Trophoblast cell (in vitro differentiated cells and primary cell): ENCODE measurements at regions not wholly inside any gene's neighbourhood (a gene's known extent, or its start where the extent isn't known, plus 50 kb on each side); places are given as distances from the start of the nearest gene placed in this dataset.

Source experiments
- DNase-seq, 2 donors: peaks; one replicate each; pipeline ENCODE4 v3.0.0-alpha.2; 2016
- H2AFZ ChIP-seq: 2 replicates; pipeline ENCODE4 v1.6.1; 2013; ENCODE audit warnings: low read length, moderate library complexity, mild to moderate bottlenecking; ENCODE audit not compliant: insufficient read depth, poor library complexity
- H2AK5ac ChIP-seq: 2 replicates; pipeline ENCODE4 v1.6.1; 2013; ENCODE audit warnings: mild to moderate bottlenecking, low read length
- H2BK120ac ChIP-seq: 2 replicates; pipeline ENCODE4 v1.6.1; 2013; ENCODE audit warnings: low read length, mild to moderate bottlenecking, moderate library complexity; ENCODE audit not compliant: insufficient read depth, poor library complexity
- H2BK12ac ChIP-seq: 2 replicates; pipeline ENCODE4 v1.6.1; 2013; ENCODE audit warnings: mild to moderate bottlenecking, low read length, moderate library complexity
- H2BK5ac ChIP-seq: 2 replicates; pipeline ENCODE4 v1.6.1; 2013; ENCODE audit warnings: low read length, low read depth, moderate library complexity, mild to moderate bottlenecking; ENCODE audit not compliant: poor library complexity
- H3K14ac ChIP-seq: 2 replicates; pipeline ENCODE4 v1.6.1; 2013; ENCODE audit warnings: mild to moderate bottlenecking, low read length
- H3K18ac ChIP-seq: 2 replicates; pipeline ENCODE4 v1.6.1; 2013; ENCODE audit warnings: mild to moderate bottlenecking, low read length
- H3K23ac ChIP-seq: 2 replicates; pipeline ENCODE4 v1.6.1; 2013; ENCODE audit warnings: low read length
- H3K27ac ChIP-seq: 2 replicates; pipeline ENCODE4 v1.5.1; 2013; ENCODE audit warnings: low read depth, mild to moderate bottlenecking, inconsistent platforms, low read length, moderate library complexity
- H3K27me3 ChIP-seq: 2 replicates; pipeline ENCODE4 v1.6.1; 2013; ENCODE audit warnings: inconsistent platforms, mild to moderate bottlenecking, low read length, moderate library complexity; ENCODE audit not compliant: insufficient read depth
- H3K36me3 ChIP-seq, 2 experiments: 1 replicate in 1 of 2; 2 replicates in 1 of 2; pipeline ENCODE4 v1.6.1; 2013; ENCODE audit warnings: low read length in 2 of 2, mild to moderate bottlenecking in 2 of 2, moderate library complexity in 1 of 2; ENCODE audit not compliant: insufficient read depth in 2 of 2, control insufficient read depth in 1 of 2
- H3K4ac ChIP-seq: 2 replicates; pipeline ENCODE4 v1.6.1; 2013; ENCODE audit warnings: low read depth, mild to moderate bottlenecking, low read length, moderate library complexity
- H3K4me1 ChIP-seq, 2 experiments: 1 replicate in 1 of 2; 2 replicates in 1 of 2; pipeline ENCODE4 v1.6.1; 2013; ENCODE audit warnings: low read length in 2 of 2, mild to moderate bottlenecking in 2 of 2, moderate library complexity in 1 of 2; ENCODE audit not compliant: insufficient read depth in 2 of 2, control insufficient read depth in 1 of 2
- H3K4me2 ChIP-seq: 2 replicates; pipeline ENCODE4 v1.6.1; 2013; ENCODE audit warnings: inconsistent platforms, mild to moderate bottlenecking, low read length, moderate library complexity
- H3K4me3 ChIP-seq: 2 replicates; pipeline ENCODE4 v1.5.1; 2013; ENCODE audit warnings: mild to moderate bottlenecking, low read depth, low read length, inconsistent platforms
- H3K79me1 ChIP-seq: one replicate; pipeline ENCODE4 v1.6.1; 2013; ENCODE audit warnings: low read length
- H3K79me2 ChIP-seq: 2 replicates; pipeline ENCODE4 v1.6.1; 2013; ENCODE audit warnings: low read length, mild to moderate bottlenecking; ENCODE audit not compliant: control insufficient read depth, insufficient read depth, poor library complexity
- H3K9ac ChIP-seq: 2 replicates; pipeline ENCODE4 v1.6.1; 2013; ENCODE audit warnings: mild to moderate bottlenecking, low read length
- H3K9me3 ChIP-seq: 2 replicates; pipeline ENCODE4 v1.6.1; 2013; ENCODE audit warnings: low read depth, mild to moderate bottlenecking, control low read depth, inconsistent platforms, low read length; ENCODE audit not compliant: insufficient read depth
- H4K12ac ChIP-seq: 2 replicates; pipeline ENCODE4 v1.6.1; 2013; ENCODE audit warnings: low read depth, mild to moderate bottlenecking, low read length, moderate library complexity
- H4K8ac ChIP-seq: 2 replicates; pipeline ENCODE4 v1.6.1; 2013; ENCODE audit warnings: low read depth, mild to moderate bottlenecking, low read length, moderate library complexity
- H4K91ac ChIP-seq: one replicate; pipeline ENCODE4 v1.6.1; 2013; ENCODE audit warnings: low read depth, mild to moderate bottlenecking, low read length, moderate library complexity
- WGBS: extraction: QIAGEN DNeasy Blood & Tissue Kit; methylation state at CpG from one replicate; pipeline ENCODE4 v1.1.7; 2013; ENCODE audit warnings: missing lambda C conversion rate; ENCODE audit not compliant: insufficient read length, insufficient coverage; ENCODE audit errors: extremely low coverage; 5-methylcytosine and 5-hydroxymethylcytosine counted together

- Histone ChIP-seq H3K14ac (no peak overlapping the region), H3K4me2 (no peak overlapping the region), H3K79me2 (no peaks in the 10 kb centered on the region), H3K23ac (no peak overlapping the region), H3K27ac (no peak overlapping the region), H2BK12ac (no peak overlapping the region), H3K4me1 (no peaks in the 10 kb centered on the region), H2AFZ (no peak overlapping the region), H3K4ac (no peak overlapping the region), H2BK5ac (no peak overlapping the region), H3K9me3 (no peaks in the 10 kb centered on the region), H4K8ac (no peak overlapping the region), H2AK5ac (no peak overlapping the region), H4K91ac (no peak overlapping the region), H3K18ac (no peak overlapping the region), H3K4me3 (no peak overlapping the region), H3K27me3 (no peaks in the 10 kb centered on the region), H4K12ac (no peak overlapping the region), H3K9ac (no peak overlapping the region), H3K36me3 (no peaks in the 10 kb centered on the region), H3K79me1 (no peaks in the 10 kb centered on the region), H2BK120ac (no peak overlapping the region)
- no CpG with 5 or more reads among the region's 5 CpGs for WGBS
- peak in 1 of 2 donors; percentile 38 for DNase-seq
These were observed 861.1 kb downstream of the GALC start for GRCh38 chr14:87131879-87132278.

- H4K8ac ChIP-seq, result no peak overlapping the region
- no peak overlapping the region for H3K23ac ChIP-seq
- no peaks in the 10 kb centered on the region for H3K79me2 ChIP-seq
- H3K36me3 ChIP-seq, result no peaks in the 10 kb centered on the region
- no peak overlapping the region for H3K14ac ChIP-seq
- no peak overlapping the region for H2BK12ac ChIP-seq
- H3K4me3 ChIP-seq, result no peak overlapping the region
- H4K12ac ChIP-seq, result no peak overlapping the region
- no peak overlapping the region for H3K9ac ChIP-seq
- no peaks in the 10 kb centered on the region for H3K4me1 ChIP-seq
- H3K27me3 ChIP-seq, result no peaks in the 10 kb centered on the region
- H3K4me2 ChIP-seq, result no peak overlapping the region
- no peaks in the 10 kb centered on the region for H3K79me1 ChIP-seq
- no peak overlapping the region for H3K18ac ChIP-seq
- H2BK5ac ChIP-seq, result no peak overlapping the region
- H2AFZ ChIP-seq, result no peak overlapping the region
- DNase-seq, result no peak
- no peak overlapping the region for H2AK5ac ChIP-seq
- H3K27ac ChIP-seq, result no peak overlapping the region
- no peak overlapping the region for H3K4ac ChIP-seq
- no peak overlapping the region for H4K91ac ChIP-seq
- no peak overlapping the region for H2BK120ac ChIP-seq
- H3K9me3 ChIP-seq, result no peaks in the 10 kb centered on the region
These were observed 870.8 kb downstream of the GALC start for GRCh38 chr14:87122166-87122565.

- Histone ChIP-seq H2BK120ac (no peak overlapping the region), H3K9ac (no peak overlapping the region), H3K27ac (no peak overlapping the region), H3K18ac (no peak overlapping the region), H2AFZ (no peak overlapping the region), H3K79me2 (no peaks in the 10 kb centered on the region), H3K4ac (no peak overlapping the region), H3K4me3 (no peak overlapping the region), H4K12ac (no peak overlapping the region), H3K9me3 (no peaks in the 10 kb centered on the region), H3K14ac (no peak overlapping the region), H3K79me1 (no peaks in the 10 kb centered on the region), H4K91ac (no peak overlapping the region), H3K4me2 (no peak overlapping the region), H4K8ac (no peak overlapping the region), H2BK12ac (no peak overlapping the region), H2AK5ac (no peak overlapping the region), H3K23ac (no peak overlapping the region), H3K36me3 (no peaks in the 10 kb centered on the region), H2BK5ac (no peak overlapping the region), H3K27me3 (no peaks in the 10 kb centered on the region), H3K4me1 (no peaks in the 10 kb centered on the region)
- DNase-seq, result no peak
- whole genome bisulfite sequencing, result no CpG with 5 or more reads among the region's 2 CpGs
These were observed 871.3 kb downstream of the GALC start for GRCh38 chr14:87121716-87122115.

- H4K8ac ChIP-seq, result no peak overlapping the region
- H2BK5ac ChIP-seq, result no peak overlapping the region
- WGBS, result no CpG with 5 or more reads among the region's 1 CpG
These were observed 877.7 kb downstream of the GALC start for GRCh38 chr14:87115234-87115633.

More at GRCh38 chr14:87115234-87115633, 877.7 kb downstream of the GALC start:
- no peaks in the 10 kb centered on the region for H3K9me3 ChIP-seq
- H3K4me3 ChIP-seq, result no peak overlapping the region
- no peak overlapping the region for H3K27ac ChIP-seq
- H2AK5ac ChIP-seq, result no peak overlapping the region
- no peak overlapping the region for H3K4ac ChIP-seq
- no peak overlapping the region for H2AFZ ChIP-seq
- no peak overlapping the region for H3K18ac ChIP-seq
- no peak overlapping the region for H2BK12ac ChIP-seq
- H4K91ac ChIP-seq, result no peak overlapping the region
- no peaks in the 10 kb centered on the region for H3K36me3 ChIP-seq
- no peak overlapping the region for H4K12ac ChIP-seq
- H3K23ac ChIP-seq, result no peak overlapping the region
- no peaks in the 10 kb centered on the region for H3K79me2 ChIP-seq
- no peak overlapping the region for H2BK120ac ChIP-seq
- H3K27me3 ChIP-seq, result no peaks in the 10 kb centered on the region
- H3K14ac ChIP-seq, result no peak overlapping the region
- no peak for DNase-seq
- H3K4me2 ChIP-seq, result no peak overlapping the region
- H3K79me1 ChIP-seq, result no peaks in the 10 kb centered on the region
- no peak overlapping the region for H3K9ac ChIP-seq
- no peaks in the 10 kb centered on the region for H3K4me1 ChIP-seq
